ENCODE measurements at regions not wholly inside any gene's neighbourhood (a gene's known extent, or its start where the extent isn't known, plus 50 kb on each side); places are given as distances from the start of the nearest gene placed in this dataset.

DNA sequence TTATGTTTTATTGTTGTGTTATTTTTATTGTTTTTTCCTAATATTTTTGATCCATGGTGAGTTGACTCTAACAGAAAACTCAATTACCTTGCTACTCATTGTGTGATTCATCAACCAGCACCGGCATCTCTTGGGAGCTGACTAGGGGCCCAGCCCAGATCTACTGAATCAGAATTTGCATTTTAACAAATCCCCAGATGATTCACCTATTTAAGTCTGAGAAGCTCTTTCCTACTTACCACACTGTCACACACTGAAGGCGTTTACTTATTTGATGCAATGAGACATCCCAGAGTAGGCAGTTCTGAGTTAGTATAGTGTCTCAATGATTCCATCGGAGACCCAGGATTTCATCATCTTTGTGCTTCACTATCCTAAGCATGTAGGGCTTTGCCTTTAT, 416.6 kb downstream of the RWDD3 start:
- DNase-seq (ENCODE audit: extremely low read depth, low read depth), result no peak
- no peak for TF ChIP-seq CTCF (IDR thresholded peaks at IDR 0.05; ENCODE audit: low read depth, low read length)

DNA sequence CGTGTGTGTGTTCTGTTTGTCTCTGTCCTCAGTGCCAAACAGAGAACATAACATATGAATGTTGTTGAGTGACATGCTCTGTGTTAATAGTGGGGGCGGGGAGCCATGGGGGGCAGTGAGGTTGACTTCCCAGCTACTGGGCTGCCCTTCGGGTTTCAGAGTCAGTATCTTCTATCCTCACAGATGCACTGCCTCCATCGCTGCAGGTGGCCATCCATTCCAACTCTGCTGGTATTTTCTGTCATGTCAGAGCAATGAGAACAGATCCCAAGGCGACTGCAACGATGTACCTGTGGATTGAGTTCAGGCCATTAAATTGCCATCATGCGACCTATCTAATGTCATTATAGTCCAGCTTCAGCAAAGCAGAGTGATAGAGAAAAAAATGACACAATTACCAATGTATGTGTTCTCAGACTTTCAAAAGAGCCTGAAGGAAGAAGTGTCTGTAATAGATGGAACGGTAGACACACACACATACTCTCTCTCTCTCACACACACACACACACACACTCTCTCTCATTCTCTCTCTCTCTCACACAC, 418.5 kb downstream of the RWDD3 start:
- no peak for DNase-seq (ENCODE audit: extremely low read depth, low read depth)
- TF ChIP-seq CTCF (IDR thresholded peaks at IDR 0.05; ENCODE audit: low read depth, low read length), result no peak

DNA sequence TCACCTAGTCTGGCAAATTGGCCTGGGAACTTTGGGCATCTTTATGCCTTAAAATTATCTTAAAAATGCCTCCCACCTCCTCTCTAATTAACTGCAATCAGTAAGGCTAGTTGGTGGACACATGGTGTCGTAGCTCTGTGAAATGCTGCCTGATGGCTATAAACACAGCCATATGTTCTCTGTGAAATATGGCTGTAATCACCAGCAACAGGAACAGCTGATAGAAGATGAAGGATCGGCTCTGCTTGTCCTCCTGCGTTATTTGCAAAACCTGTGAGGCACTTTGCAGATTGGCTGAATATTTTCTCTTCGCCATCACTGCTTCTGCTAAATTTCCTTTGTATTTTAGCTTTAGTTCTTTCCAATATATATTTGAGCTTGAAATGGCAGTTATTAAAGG, 419.6 kb downstream of the RWDD3 start:
- no peak for DNase-seq (ENCODE audit: extremely low read depth, low read depth)
- no peak for TF ChIP-seq CTCF (IDR thresholded peaks at IDR 0.05; ENCODE audit: low read depth, low read length)

DNA sequence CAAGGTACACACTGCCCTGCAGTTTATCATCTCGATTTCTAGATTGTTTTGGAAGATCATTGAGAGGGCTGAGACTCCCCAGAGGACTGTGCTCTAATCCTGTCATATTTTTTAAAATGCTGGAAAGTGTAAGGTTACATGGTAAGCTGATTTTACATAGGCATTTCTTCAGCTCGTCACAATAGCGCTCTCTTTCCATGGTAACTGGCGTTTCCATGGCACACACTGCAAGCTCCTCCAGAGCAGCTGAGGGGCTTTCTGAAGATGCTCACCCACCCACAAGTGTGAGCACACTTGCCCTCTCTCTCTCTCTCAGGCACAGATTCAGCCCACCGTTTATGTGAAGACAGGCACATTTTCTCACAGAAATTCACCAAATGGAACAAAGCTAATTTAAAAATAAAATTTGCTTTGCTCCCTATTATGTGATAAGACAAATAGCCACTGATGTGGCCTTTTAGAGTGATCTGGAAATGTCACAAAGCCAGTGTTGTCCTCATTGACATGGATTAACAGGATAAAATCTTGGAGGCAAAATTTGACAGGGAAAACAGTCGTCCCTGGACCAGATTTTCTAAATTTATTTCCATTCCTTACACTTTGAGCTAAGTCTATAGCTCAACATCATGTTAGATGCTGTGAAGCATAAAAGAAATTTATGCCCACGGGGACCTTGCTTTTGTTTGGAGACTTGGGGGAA, 421.5 kb downstream of the RWDD3 start:
- no peak for TF ChIP-seq CTCF (IDR thresholded peaks at IDR 0.05; ENCODE audit: low read depth, low read length)
- DNase-seq (ENCODE audit: extremely low read depth, low read depth), result no peak

DNA sequence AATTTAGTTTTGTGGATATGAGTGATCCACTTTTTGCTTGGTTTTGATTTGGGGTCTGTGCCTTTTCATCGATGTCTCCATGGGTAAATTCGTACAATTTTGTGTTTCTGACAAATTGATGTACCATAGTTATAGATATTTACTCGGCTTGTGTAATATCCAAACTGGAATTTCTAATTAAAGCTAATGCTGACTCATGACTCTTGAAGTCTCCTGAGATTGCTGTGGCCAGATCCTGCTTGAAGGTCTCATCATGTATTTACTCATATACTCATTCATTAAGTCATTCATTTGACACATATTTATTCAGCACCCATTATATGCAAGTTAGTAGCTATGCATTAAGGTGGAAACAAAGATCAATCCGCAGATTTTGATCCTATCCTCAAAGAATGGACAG, 423.2 kb downstream of the RWDD3 start:
- no peak for DNase-seq (ENCODE audit: extremely low read depth, low read depth)
- no peak for TF ChIP-seq CTCF (IDR thresholded peaks at IDR 0.05; ENCODE audit: low read depth, low read length)

DNA sequence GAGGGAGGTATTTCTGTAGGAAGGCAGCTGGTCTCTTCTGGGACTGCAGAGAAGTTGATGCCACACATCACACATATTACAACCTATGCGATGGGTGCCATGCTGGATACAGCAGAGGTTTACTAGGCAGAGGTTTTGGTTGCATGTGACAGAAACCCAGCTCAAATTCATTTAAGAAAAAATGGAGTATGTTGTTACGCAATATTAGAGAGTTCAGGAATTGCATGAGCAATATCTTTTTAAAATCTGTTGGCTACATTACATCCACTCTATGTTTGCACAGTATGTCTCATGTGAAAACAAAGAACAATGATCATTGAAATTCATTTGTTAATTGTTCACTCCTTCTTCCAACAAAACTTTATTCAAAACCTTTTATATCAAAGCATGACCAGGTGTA, 425.2 kb downstream of the RWDD3 start:
- TF ChIP-seq CTCF (IDR thresholded peaks at IDR 0.05; ENCODE audit: low read depth, low read length), result no peak
- no peak for DNase-seq (ENCODE audit: extremely low read depth, low read depth)

DNA sequence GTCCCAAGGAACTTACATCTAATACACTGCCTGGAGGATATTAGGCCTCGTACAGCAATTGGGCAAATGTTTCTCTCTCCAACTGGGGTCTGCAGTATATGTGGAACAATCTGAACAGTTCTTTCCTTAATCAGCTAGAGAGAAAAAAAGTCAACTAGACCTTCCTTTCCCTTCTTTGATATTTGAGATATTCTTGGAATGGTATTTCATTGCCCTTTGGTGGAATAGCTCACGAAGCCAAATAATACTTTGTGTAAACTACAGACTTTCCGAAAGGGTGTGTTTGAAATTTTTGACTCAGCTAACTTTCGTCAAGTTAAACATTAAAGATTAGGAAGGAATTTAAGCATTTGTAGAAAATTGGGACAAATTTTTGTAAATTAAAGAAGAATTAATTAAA, 425.6 kb downstream of the RWDD3 start:
- DNase-seq (ENCODE audit: extremely low read depth, low read depth), result no peak
- no peak for TF ChIP-seq CTCF (IDR thresholded peaks at IDR 0.05; ENCODE audit: low read depth, low read length)

Measured in AG09319 (cell line).